GM12878 (cell line): ENCODE measurements at regions not wholly inside any gene's neighbourhood (a gene's known extent, or its start where the extent isn't known, plus 50 kb on each side); places are given as distances from the start of the nearest gene placed in this dataset.

ENCODE experiments used
- ATAC-seq: fragments of 200-7000 bp; cut with Tn5 transposase; 3 replicates; pipeline ENCODE4 v1.9.1; 2020; ENCODE audit warnings: mild to moderate bottlenecking, moderate library complexity
- BruUV-seq: library from RNA; stranded (reverse); fragments of 400-500 nt; replicated peaks from 2 replicates; lab custom pipeline; 2021; lab: Mats Ljungman, UMichigan
- CTCF ChIA-PET: fragments of 300-600 bp; sonication (Branson Sonifier 250); formaldehyde crosslinking; extraction: SDS; loops from one replicate; lab custom pipeline; 2021; ENCODE audit warnings: inconsistent platforms; lab: Yijun Ruan, JAX
- POLR2A ChIA-PET: fragments of 350-600 bp; formaldehyde crosslinking; extraction: SDS; loops from one replicate; lab custom pipeline; 2021; ENCODE audit warnings: inconsistent platforms; lab: Charles Lee
- RAD21 ChIA-PET: fragments of 300-600 bp; sonication (Branson Sonifier 250); formaldehyde crosslinking; loops from one replicate; lab custom pipeline; 2023; ENCODE audit warnings: antibody characterized with exemption; ENCODE audit not compliant: unreplicated experiment; lab: Charles Lee
- SMC1A ChIA-PET: fragments of 300-600 bp; sonication (Branson Sonifier 250); formaldehyde crosslinking; loops from one replicate; lab custom pipeline; 2023; ENCODE audit not compliant: unreplicated experiment, uncharacterized antibody; lab: Charles Lee
- DNase-seq: peaks from one replicate; pipeline ENCODE4 v3.0.0-alpha.2; 2011; ENCODE audit warnings: low read depth, low spot score
- FAIRE-seq: peaks from 3 replicates; lab custom pipeline; 2011; peaks lifted over from hg19 to GRCh38; lab: Jason Lieb, UNC
- H2AFZ ChIP-seq: 2 replicates; pipeline ENCODE4 v1.6.0; 2011; ENCODE audit warnings: low read depth, low read length, control low read depth; ENCODE audit not compliant: control insufficient read depth
- H3K27ac ChIP-seq: 2 replicates; pipeline ENCODE4 v1.5.1; 2011; ENCODE audit warnings: control low read depth; ENCODE audit not compliant: control insufficient read depth, insufficient read depth
- H3K27me3 ChIP-seq, 2 experiments: replicated peaks in 1 of 2; 2 replicates each; pipeline versions ENCODE4 v1.6.0 to v1.6.1; 2011; ENCODE audit warnings: low read length in 1 of 2; ENCODE audit not compliant: control insufficient read depth in 2 of 2, insufficient read depth in 2 of 2
- H3K36me3 ChIP-seq, 2 experiments: 2 replicates each; pipeline ENCODE4 v1.5.1; 2011; ENCODE audit warnings: low read length in 1 of 2; ENCODE audit not compliant: control insufficient read depth in 2 of 2, insufficient read depth in 2 of 2
- H3K4me1 ChIP-seq: 2 replicates; pipeline ENCODE4 v1.6.1; 2011; ENCODE audit warnings: mild to moderate bottlenecking, low read length, moderate library complexity, mixed read lengths; ENCODE audit not compliant: control insufficient read depth, insufficient read depth
- H3K4me2 ChIP-seq: 2 replicates; pipeline ENCODE4 v1.6.0; 2011; ENCODE audit warnings: control low read depth; ENCODE audit not compliant: control insufficient read depth, insufficient read depth
- H3K4me3 ChIP-seq: fragments of 200-600 bp; sonication (generic); 2 replicates; pipeline ENCODE4 v1.5.1; 2016
- H3K79me2 ChIP-seq: 2 replicates; pipeline ENCODE4 v1.6.0; 2011; ENCODE audit warnings: low read length; ENCODE audit not compliant: control insufficient read depth, insufficient read depth
- H3K9ac ChIP-seq: 2 replicates; pipeline ENCODE4 v1.8.0; 2011; ENCODE audit warnings: low read length, control low read depth, mixed read lengths; ENCODE audit not compliant: control insufficient read depth, insufficient read depth
- H3K9me3 ChIP-seq: replicated peaks from 3 replicates; pipeline ENCODE4 v1.5.1; 2011; ENCODE audit warnings: mild to moderate bottlenecking, low read length; ENCODE audit not compliant: control insufficient read depth, insufficient read depth
- H4K20me1 ChIP-seq: 2 replicates; pipeline ENCODE4 v1.6.0; 2011; ENCODE audit not compliant: control insufficient read depth, insufficient read depth
- BHLHE40 ChIP-seq, 2 experiments: fragments of 450-650 bp in 1 of 2; IDR thresholded peaks; 2 replicates each; pipeline ENCODE4 v1.6.1; 2011 to 2017; ENCODE audit warnings: low read depth in 2 of 2, borderline replicate concordance in 1 of 2, improper control_type of control experiment in 1 of 2, low read length in 1 of 2, mild to moderate bottlenecking in 1 of 2
- FOS ChIP-seq: IDR thresholded peaks from 3 replicates; pipeline ENCODE4 v1.6.1; 2011; ENCODE audit warnings: borderline replicate concordance; ENCODE audit not compliant: insufficient read length; ENCODE audit errors: extremely low read depth
- FOXM1 ChIP-seq: IDR thresholded peaks from 2 replicates; pipeline ENCODE4 v1.6.1; 2012; ENCODE audit warnings: low read depth, mild to moderate bottlenecking, inconsistent platforms, low read length, moderate library complexity
- JUNB ChIP-seq: IDR thresholded peaks from 2 replicates; pipeline ENCODE4 v1.6.1; 2016; ENCODE audit warnings: antibody characterized with exemption, mild to moderate bottlenecking
- MAX ChIP-seq: IDR thresholded peaks from 2 replicates; pipeline ENCODE4 v1.6.1; 2012; ENCODE audit warnings: low read depth, low read length, improper control_type of control experiment
- POLR2AphosphoS2 ChIP-seq: IDR thresholded peaks from 2 replicates; pipeline ENCODE4 v1.6.1; 2011; ENCODE audit warnings: low read depth, mild to moderate bottlenecking, low read length, improper control_type of control experiment, moderate library complexity
- RAD21 ChIP-seq: IDR thresholded peaks from 2 replicates; pipeline ENCODE4 v1.6.1; 2011; ENCODE audit warnings: mild to moderate bottlenecking, low read depth, low read length, moderate library complexity; ENCODE audit not compliant: insufficient read depth
- RCOR1 ChIP-seq: conservative IDR thresholded peaks from 2 replicates; pipeline ENCODE4 v1.6.1; 2012; ENCODE audit warnings: low read depth, low read length, improper control_type of control experiment
- SREBF2 ChIP-seq: IDR thresholded peaks from 2 replicates; pipeline ENCODE4 v1.6.1; 2012; ENCODE audit warnings: mild to moderate bottlenecking, low read length
- STAT3 ChIP-seq: IDR thresholded peaks from 2 replicates; pipeline ENCODE4 v1.6.1; 2011; ENCODE audit warnings: low read depth, low read length, improper control_type of control experiment
- TARDBP ChIP-seq: IDR thresholded peaks from 2 replicates; pipeline ENCODE4 v1.6.1; 2016; ENCODE audit warnings: borderline replicate concordance
- ZBTB40 ChIP-seq: fragments of 450-650 bp; IDR thresholded peaks from 2 replicates; pipeline ENCODE4 v1.6.1; 2016; ENCODE audit warnings: mild to moderate bottlenecking, moderate library complexity, borderline replicate concordance
- ZNF384 ChIP-seq: IDR thresholded peaks from 2 replicates; pipeline ENCODE4 v1.6.1; 2012; ENCODE audit warnings: low read depth, mild to moderate bottlenecking, low read length, improper control_type of control experiment, borderline replicate concordance
- ZNF622 ChIP-seq: fragments of 450-650 bp; IDR thresholded peaks from 2 replicates; pipeline ENCODE4 v1.6.1; 2017; ENCODE audit warnings: mild to moderate bottlenecking, inconsistent platforms
- WGBS: methylation state at CpG from one replicate; pipeline ENCODE4 v1.1.6; 2016; ENCODE audit warnings: low lambda C conversion rate; ENCODE audit not compliant: insufficient replicate concordance, insufficient coverage; ENCODE audit errors: missing lambda C conversion rate; 5-methylcytosine and 5-hydroxymethylcytosine counted together
- in situ Hi-C: fragments of 300-500 bp; cut with MboI; formaldehyde crosslinking; loops from 9 replicates; pipeline ENCODE4 v1.14.3; 2018; ENCODE audit warnings: mixed read lengths
- intact Hi-C: fragments of 100-400 bp; cut with micrococcal nuclease; formaldehyde crosslinking; loops from one replicate; pipeline ENCODE4 v1.14.2; 2022; ENCODE audit not compliant: unreplicated experiment
- TF ChIP-seq, protein P1 (sequence below): fragments of 450-650 bp; conservative IDR thresholded peaks from 2 replicates; pipeline ENCODE4 v1.6.1; 2017; ENCODE audit warnings: mild to moderate bottlenecking, moderate library complexity

GRCh38 chr4:1557221-1557597, 126.9 kb downstream of the FAM53A start (continued):
- TF ChIP-seq ZNF622: no peak

GRCh38 chr4:1556541-1557220, 127.4 kb downstream of the FAM53A start:
- intact Hi-C loops (no loop called here), in situ Hi-C loops (no loop called here)
- H3K4me1 ChIP-seq: no peaks in the 10 kb centered on the region
- H3K27me3 ChIP-seq: no peaks in the 10 kb centered on the region
- H3K9me3 ChIP-seq: no peaks in the 10 kb centered on the region
- ATAC-seq: no peak; the same call in 1 of the 3 replicates
- no peak overlapping the region for H2AFZ ChIP-seq
- ChIA-PET CTCF (interaction anchor here (0.6 kb wide), 1 partner anchor 905 kb away, joined by 3 read pairs; no protein-coding TSS in a partner anchor), POLR2A (no interaction called here), SMC1A (interaction anchor here (1.0 kb wide), 1 partner anchor 425 kb away, joined by 3 read pairs; no protein-coding TSS in a partner anchor), RAD21 (no interaction called here)
- no peak overlapping the region for H3K4me3 ChIP-seq
- H3K9ac ChIP-seq: no peak overlapping the region
- no TSS peak for BruUV-seq
- H3K27ac ChIP-seq: no peak overlapping the region
- H3K79me2 ChIP-seq: no peaks in the 10 kb centered on the region
- no peaks in the 10 kb centered on the region for H4K20me1 ChIP-seq
- no peak for DNase-seq
- no peak for FAIRE-seq
- no peak overlapping the region for H3K4me2 ChIP-seq
- whole genome bisulfite sequencing: 52% methylated on average over 18 of the region's 31 CpGs
- H3K36me3 ChIP-seq: no peaks in the 10 kb centered on the region
- no peak for TF ChIP-seq SREBF2
- no peak for TF ChIP-seq POLR2AphosphoS2
- no peak for TF ChIP-seq RCOR1
- TF ChIP-seq MAX: no peak
- TF ChIP-seq ZBTB40: no peak
- TF ChIP-seq FOS: no peak
- TF ChIP-seq BHLHE40 (IDR thresholded peaks at IDR 0.05; ENCODE audit: borderline replicate concordance in 1 of 2, low read depth in 2 of 2, low read length in 1 of 2): no peak
- no peak for TF ChIP-seq STAT3
- no peak for TF ChIP-seq RAD21
- TF ChIP-seq, protein P1, sequence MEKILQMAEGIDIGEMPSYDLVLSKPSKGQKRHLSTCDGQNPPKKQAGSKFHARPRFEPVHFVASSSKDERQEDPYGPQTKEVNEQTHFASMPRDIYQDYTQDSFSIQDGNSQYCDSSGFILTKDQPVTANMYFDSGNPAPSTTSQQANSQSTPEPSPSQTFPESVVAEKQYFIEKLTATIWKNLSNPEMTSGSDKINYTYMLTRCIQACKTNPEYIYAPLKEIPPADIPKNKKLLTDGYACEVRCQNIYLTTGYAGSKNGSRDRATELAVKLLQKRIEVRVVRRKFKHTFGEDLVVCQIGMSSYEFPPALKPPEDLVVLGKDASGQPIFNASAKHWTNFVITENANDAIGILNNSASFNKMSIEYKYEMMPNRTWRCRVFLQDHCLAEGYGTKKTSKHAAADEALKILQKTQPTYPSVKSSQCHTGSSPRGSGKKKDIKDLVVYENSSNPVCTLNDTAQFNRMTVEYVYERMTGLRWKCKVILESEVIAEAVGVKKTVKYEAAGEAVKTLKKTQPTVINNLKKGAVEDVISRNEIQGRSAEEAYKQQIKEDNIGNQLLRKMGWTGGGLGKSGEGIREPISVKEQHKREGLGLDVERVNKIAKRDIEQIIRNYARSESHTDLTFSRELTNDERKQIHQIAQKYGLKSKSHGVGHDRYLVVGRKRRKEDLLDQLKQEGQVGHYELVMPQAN: no peak
- TF ChIP-seq ZNF384: no peak
- no peak for TF ChIP-seq TARDBP
- TF ChIP-seq JUNB: no peak
- TF ChIP-seq FOXM1: no peak
